Hepatocyte (in vitro differentiated cells): ENCODE measurements at regions not wholly inside any gene's neighbourhood (a gene's known extent, or its start where the extent isn't known, plus 50 kb on each side); places are given as distances from the start of the nearest gene placed in this dataset.

ENCODE experiments used
- DNase-seq: peaks from one replicate; pipeline ENCODE4 v3.0.0-alpha.2; 2016; ENCODE audit warnings: low spot score
- H2AFZ ChIP-seq: fragments of 200-600 bp; sonication (generic); 2 replicates; pipeline ENCODE4 v1.6.0; 2016; ENCODE audit warnings: antibody characterized with exemption, mild to moderate bottlenecking
- H3K27ac ChIP-seq: fragments of 200-600 bp; sonication (generic); 2 replicates; pipeline ENCODE4 v1.5.1; 2016; ENCODE audit warnings: mild to moderate bottlenecking
- H3K27me3 ChIP-seq: fragments of 200-600 bp; sonication (generic); 2 replicates; pipeline ENCODE4 v1.6.1; 2016
- H3K36me3 ChIP-seq: fragments of 200-600 bp; sonication (generic); replicated peaks from 2 replicates; pipeline ENCODE4 v1.5.1; 2016; ENCODE audit warnings: low read depth; ENCODE audit not compliant: insufficient read depth
- H3K4me1 ChIP-seq: fragments of 200-600 bp; sonication (generic); 2 replicates; pipeline ENCODE4 v1.5.1; 2016; ENCODE audit warnings: mild to moderate bottlenecking, moderate library complexity; ENCODE audit not compliant: insufficient read depth
- H3K4me2 ChIP-seq: fragments of 200-600 bp; sonication (generic); 2 replicates; pipeline ENCODE4 v1.6.0; 2016
- H3K4me3 ChIP-seq: fragments of 200-600 bp; sonication (generic); 2 replicates; pipeline ENCODE4 v1.5.1; 2016; ENCODE audit warnings: mild to moderate bottlenecking
- H3K79me2 ChIP-seq: fragments of 200-600 bp; sonication (generic); 2 replicates; pipeline ENCODE4 v1.6.0; 2017; ENCODE audit warnings: mild to moderate bottlenecking
- H3K9me2 ChIP-seq: fragments of 200-600 bp; sonication (generic); replicated peaks from 2 replicates; pipeline ENCODE4 v1.6.0; 2017; ENCODE audit warnings: mild to moderate bottlenecking; ENCODE audit not compliant: insufficient read depth
- H3K9me3 ChIP-seq: fragments of 200-600 bp; sonication (generic); 2 replicates; pipeline ENCODE4 v1.5.1; 2016; ENCODE audit warnings: low read depth, mild to moderate bottlenecking
- H4K20me1 ChIP-seq: fragments of 200-600 bp; sonication (generic); 2 replicates; pipeline ENCODE4 v1.6.0; 2016; ENCODE audit warnings: mild to moderate bottlenecking; ENCODE audit not compliant: insufficient read depth, poor library complexity, severe bottlenecking
- EZH2 ChIP-seq: fragments of 200-600 bp; sonication (generic); IDR thresholded peaks from 2 replicates; pipeline ENCODE4 v1.6.1; 2016; ENCODE audit warnings: antibody characterized with exemption, mild to moderate bottlenecking, borderline replicate concordance
- EZH2phosphoT487 ChIP-seq: fragments of 200-600 bp; sonication (generic); IDR thresholded peaks from one replicate; pipeline ENCODE4 v1.6.1; 2018; ENCODE audit warnings: antibody characterized with exemption, mild to moderate bottlenecking, low read depth, moderate library complexity; ENCODE audit not compliant: unreplicated experiment, severe bottlenecking
- WGBS: methylation state at CpG from one replicate; pipeline ENCODE4 v1.1.6; 2016; ENCODE audit warnings: low lambda C conversion rate; ENCODE audit errors: missing lambda C conversion rate; 5-methylcytosine and 5-hydroxymethylcytosine counted together
- TF ChIP-seq, protein P1 (sequence below): fragments of 200-600 bp; sonication (generic); IDR thresholded peaks from 2 replicates; pipeline ENCODE4 v1.5.1; 2016; ENCODE audit warnings: antibody characterized with exemption, mild to moderate bottlenecking; ENCODE audit not compliant: poor library complexity

DNA sequence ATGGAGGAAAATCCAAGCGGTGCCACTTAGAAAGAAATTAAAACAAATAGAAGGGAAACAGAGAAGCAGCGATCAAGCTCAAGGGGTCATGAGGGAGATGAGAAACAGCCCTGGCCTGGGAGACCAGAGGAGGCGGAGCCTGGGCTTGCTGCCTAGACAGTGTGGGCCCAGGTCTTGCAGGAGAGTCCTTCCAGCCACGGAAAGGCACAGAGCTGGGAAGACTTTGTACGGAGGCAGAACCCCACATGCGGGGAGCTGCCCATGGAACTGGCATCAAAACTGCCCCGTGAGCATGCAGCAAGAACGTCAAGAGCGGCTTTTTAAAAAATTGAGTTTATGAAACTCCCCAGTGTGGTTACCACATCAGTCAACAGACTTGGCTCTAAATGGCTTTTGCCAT is 119.4 kb downstream of the IRX1 start:
- Histone ChIP-seq H2AFZ (no peak overlapping the region), H3K9me2 (no peaks in the 10 kb centered on the region), H3K9me3 (no peaks in the 10 kb centered on the region), H3K27me3 (no peaks in the 10 kb centered on the region), H3K27ac (no peak overlapping the region), H3K4me2 (no peak overlapping the region), H4K20me1 (no peaks in the 10 kb centered on the region), H3K36me3 (no peaks in the 10 kb centered on the region), H3K79me2 (no peaks in the 10 kb centered on the region), H3K4me3 (no peak overlapping the region), H3K4me1 (no peaks in the 10 kb centered on the region)
- DNase-seq: no peak
- TF ChIP-seq, protein P1, sequence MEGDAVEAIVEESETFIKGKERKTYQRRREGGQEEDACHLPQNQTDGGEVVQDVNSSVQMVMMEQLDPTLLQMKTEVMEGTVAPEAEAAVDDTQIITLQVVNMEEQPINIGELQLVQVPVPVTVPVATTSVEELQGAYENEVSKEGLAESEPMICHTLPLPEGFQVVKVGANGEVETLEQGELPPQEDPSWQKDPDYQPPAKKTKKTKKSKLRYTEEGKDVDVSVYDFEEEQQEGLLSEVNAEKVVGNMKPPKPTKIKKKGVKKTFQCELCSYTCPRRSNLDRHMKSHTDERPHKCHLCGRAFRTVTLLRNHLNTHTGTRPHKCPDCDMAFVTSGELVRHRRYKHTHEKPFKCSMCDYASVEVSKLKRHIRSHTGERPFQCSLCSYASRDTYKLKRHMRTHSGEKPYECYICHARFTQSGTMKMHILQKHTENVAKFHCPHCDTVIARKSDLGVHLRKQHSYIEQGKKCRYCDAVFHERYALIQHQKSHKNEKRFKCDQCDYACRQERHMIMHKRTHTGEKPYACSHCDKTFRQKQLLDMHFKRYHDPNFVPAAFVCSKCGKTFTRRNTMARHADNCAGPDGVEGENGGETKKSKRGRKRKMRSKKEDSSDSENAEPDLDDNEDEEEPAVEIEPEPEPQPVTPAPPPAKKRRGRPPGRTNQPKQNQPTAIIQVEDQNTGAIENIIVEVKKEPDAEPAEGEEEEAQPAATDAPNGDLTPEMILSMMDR: no peak
- TF ChIP-seq EZH2 (no peak), EZH2phosphoT487 (no peak)
- WGBS: 71% methylated on average over 9 of the region's 9 CpGs

GRCh38 chr5:3729631-3730030 is 134.0 kb downstream of the IRX1 start:
- Histone ChIP-seq H3K4me3 (no peak overlapping the region), H3K27ac (no peak overlapping the region), H4K20me1 (no peaks in the 10 kb centered on the region), H3K4me2 (no peak overlapping the region), H3K27me3 (no peaks in the 10 kb centered on the region), H3K4me1 (no peaks in the 10 kb centered on the region), H3K9me3 (no peaks in the 10 kb centered on the region), H2AFZ (no peak overlapping the region), H3K9me2 (no peaks in the 10 kb centered on the region), H3K36me3 (no peaks in the 10 kb centered on the region), H3K79me2 (no peaks in the 10 kb centered on the region)
- 83% methylated on average over 8 of the region's 8 CpGs for WGBS
- no peak for DNase-seq
- TF ChIP-seq EZH2 (no peak), EZH2phosphoT487 (no peak)
- TF ChIP-seq, protein P1: no peak

DNA sequence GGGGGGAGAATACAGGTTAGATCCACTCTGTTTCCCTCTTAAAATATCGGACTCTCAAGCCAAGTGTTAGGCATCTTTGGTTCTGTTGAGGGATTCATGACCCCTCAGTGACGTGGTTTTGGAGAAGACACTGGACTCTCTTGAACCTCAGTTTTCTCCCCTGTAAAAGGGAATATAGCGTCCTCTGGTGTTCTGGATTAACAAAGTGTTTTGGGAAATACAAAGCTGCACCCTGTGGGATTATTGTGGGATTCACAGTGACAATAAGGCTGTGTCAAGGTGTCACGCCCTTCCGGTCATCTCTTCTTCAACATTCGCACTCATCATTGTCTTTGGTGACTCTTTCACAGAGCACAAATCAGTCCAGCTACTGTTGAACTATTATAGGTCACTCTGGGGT is 139.0 kb downstream of the IRX1 start:
- Histone ChIP-seq H3K4me3 (no peak overlapping the region), H2AFZ (no peak overlapping the region), H3K36me3 (no peaks in the 10 kb centered on the region), H3K9me3 (no peaks in the 10 kb centered on the region), H3K27ac (no peak overlapping the region), H3K79me2 (no peaks in the 10 kb centered on the region), H4K20me1 (no peaks in the 10 kb centered on the region), H3K4me1 (no peaks in the 10 kb centered on the region), H3K4me2 (no peak overlapping the region), H3K9me2 (no peaks in the 10 kb centered on the region), H3K27me3 (no peaks in the 10 kb centered on the region)
- TF ChIP-seq, protein P1: no peak
- TF ChIP-seq EZH2phosphoT487: no peak
- TF ChIP-seq EZH2: no peak
- DNase-seq: no peak
- 89% methylated on average over 6 of the region's 6 CpGs for WGBS

DNA sequence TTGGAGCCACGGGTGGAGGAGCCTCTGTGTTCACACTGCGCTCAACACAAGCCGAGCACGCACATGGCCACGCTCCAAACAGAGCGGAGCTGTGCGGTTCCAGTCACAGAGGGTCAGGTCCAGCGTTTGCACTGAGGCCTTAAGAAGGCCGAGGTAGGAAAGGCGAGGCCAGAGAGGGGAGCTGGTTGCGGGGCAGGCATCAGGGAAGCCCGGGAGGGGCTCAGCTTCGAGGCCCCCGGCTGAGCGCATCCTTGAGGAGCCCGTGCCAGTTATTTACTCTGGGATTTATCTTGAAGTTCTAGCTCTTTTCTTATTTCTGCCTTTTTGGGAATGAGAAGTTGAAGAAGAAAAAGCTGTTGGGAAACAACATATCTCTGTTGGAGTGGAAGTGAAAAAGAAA is 140.8 kb downstream of the IRX1 start:
- no peak overlapping the region for H3K27ac ChIP-seq
- no peaks in the 10 kb centered on the region for H3K79me2 ChIP-seq
- no peaks in the 10 kb centered on the region for H4K20me1 ChIP-seq
- H2AFZ ChIP-seq: no peak overlapping the region
- H3K4me2 ChIP-seq: no peak overlapping the region
- H3K36me3 ChIP-seq: no peaks in the 10 kb centered on the region
- H3K4me3 ChIP-seq: no peak overlapping the region
- no peaks in the 10 kb centered on the region for H3K9me3 ChIP-seq
- H3K9me2 ChIP-seq: no peaks in the 10 kb centered on the region
- DNase-seq: no peak
- H3K27me3 ChIP-seq: no peaks in the 10 kb centered on the region
- H3K4me1 ChIP-seq: no peaks in the 10 kb centered on the region
- TF ChIP-seq, protein P1: no peak
- TF ChIP-seq EZH2: no peak
- TF ChIP-seq EZH2phosphoT487: no peak
- 78% methylated on average over 16 of the region's 16 CpGs for WGBS
